ENCODE measurements at regions not wholly inside any gene's neighbourhood (a gene's known extent, or its start where the extent isn't known, plus 50 kb on each side); places are given as distances from the start of the nearest gene placed in this dataset.

DNA sequence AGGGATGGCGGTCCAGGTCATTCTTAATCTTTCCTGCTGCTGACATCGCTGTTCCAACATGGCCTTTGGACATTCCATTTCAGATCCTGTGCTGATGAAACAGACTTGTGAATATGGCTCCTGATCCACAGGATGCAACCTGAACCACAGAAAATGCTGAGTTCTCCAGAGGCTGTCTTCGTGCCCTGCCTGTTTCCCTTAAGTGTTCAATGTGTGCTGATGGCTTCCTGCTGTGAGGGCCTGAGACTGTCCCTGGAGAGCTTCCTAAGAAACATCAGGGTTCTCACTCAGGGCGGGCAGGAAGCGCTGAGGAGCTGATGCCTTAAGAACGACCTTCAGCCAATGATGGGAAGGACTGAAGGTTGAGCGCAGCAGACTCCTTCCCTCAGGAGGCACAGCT, 909.4 kb downstream of the UQCRFS1 start:
- H4K5ac ChIP-seq (ENCODE audit: insufficient read length, low read depth, low read length), result no peak overlapping the region
- H4K8ac ChIP-seq (replicated peaks; ENCODE audit: insufficient read length, low read depth, low read length), result no peak overlapping the region
- no peak overlapping the region for H3K27ac Mint-ChIP-seq
- H2AK5ac ChIP-seq (ENCODE audit: insufficient read length, low read length), result no peak overlapping the region
- TF ChIP-seq CTCF (conservative IDR thresholded peaks at IDR 0.05), result no peak
- H2BK120ac ChIP-seq (ENCODE audit: low read depth, low read length, poor library complexity, severe bottlenecking), result no peak overlapping the region
- H3K27ac ChIP-seq (ENCODE audit: insufficient read length, low read depth, low read length), result no peak overlapping the region
- H3K9me3 ChIP-seq (ENCODE audit: control insufficient read depth, low read depth, low read length), result no peaks in the 10 kb centered on the region
- DNase-seq, result no peak
- peak overlapping the region; percentile 8; the same call in 1 of the 2 replicates for H3K14ac ChIP-seq (ENCODE audit: insufficient read depth, low read length)
- H3K4ac ChIP-seq (ENCODE audit: low read depth, low read length), result no peak overlapping the region
- no peak overlapping the region for H3K9ac ChIP-seq (ENCODE audit: extremely low read depth, insufficient read length, low read length)
- no peak overlapping the region for H2AFZ ChIP-seq (ENCODE audit: low read length)
- no peak overlapping the region for H3K18ac ChIP-seq (ENCODE audit: insufficient read length, low read depth, low read length)
- no peaks in the 10 kb centered on the region for H3K27me3 ChIP-seq (ENCODE audit: insufficient read depth, low read length)
- no peak overlapping the region for H3K23ac ChIP-seq (ENCODE audit: insufficient read length, low read depth, low read length)
- no peaks in the 10 kb centered on the region for H3K23me2 ChIP-seq (ENCODE audit: insufficient read length, low read depth, low read length, poor library complexity, severe bottlenecking)
- H3K79me1 ChIP-seq (ENCODE audit: insufficient read depth, low read depth, low read length, poor library complexity, severe bottlenecking), result no peaks in the 10 kb centered on the region
- H3K79me2 ChIP-seq (ENCODE audit: insufficient read depth, low read length), result no peaks in the 10 kb centered on the region
- H3K4me2 ChIP-seq (ENCODE audit: insufficient read depth, insufficient read length, low read length), result no peak overlapping the region
- no peak overlapping the region for H2BK20ac ChIP-seq (ENCODE audit: low read depth, low read length, poor library complexity, severe bottlenecking)
- H3K4me1 Mint-ChIP-seq, result peaks cover 13 to 24% of the 10 kb centered on the region in 2 experiments
- no peak overlapping the region for H2BK12ac ChIP-seq (ENCODE audit: insufficient read length, low read depth, low read length)
- no peak overlapping the region for H3K56ac ChIP-seq (ENCODE audit: insufficient read length, low read depth, low read length)
- peaks cover 3% of the 10 kb centered on the region for H3K27me3 Mint-ChIP-seq (ENCODE audit: low read depth)
- no peak overlapping the region for H3T11ph ChIP-seq (ENCODE audit: low read length)
- no peaks in the 10 kb centered on the region; a peak in 2 of 7 replicates for H3K36me3 Mint-ChIP-seq (ENCODE audit: insufficient read depth in 1 of 3, low read depth in 3 of 3)
- H3K4me1 ChIP-seq (ENCODE audit: insufficient read depth, low read length), result no peaks in the 10 kb centered on the region
- no peak overlapping the region for H3K4me3 Mint-ChIP-seq
- H4K20me1 ChIP-seq (ENCODE audit: control insufficient read depth, insufficient read depth, insufficient read length), result no peaks in the 10 kb centered on the region
- no peak overlapping the region for H4K91ac ChIP-seq (ENCODE audit: insufficient read length, low read depth, low read length)
- H2BK5ac ChIP-seq (ENCODE audit: insufficient read length, low read length), result no peak overlapping the region
- H3K9me3 Mint-ChIP-seq, result no peaks in the 10 kb centered on the region; a peak in 1 of 5 replicates
- no CpG with 5 or more reads among the region's 7 CpGs for WGBS (ENCODE audit: extremely low coverage, insufficient read length, low lambda C conversion rate)
- H2BK15ac ChIP-seq (ENCODE audit: low read depth, low read length), result no peak overlapping the region
